A549 (cell line): ENCODE measurements at regions not wholly inside any gene's neighbourhood (a gene's known extent, or its start where the extent isn't known, plus 50 kb on each side); places are given as distances from the start of the nearest gene placed in this dataset.

Experiments
- ATAC-seq, 2 experiments: fragments of 200-7000 bp in 1 of 2; fragments of >200 bp in 1 of 2; cut with Nextera tagmentation in 1 of 2; cut with Tn5 transposase in 1 of 2; 3 replicates each; pipeline versions ENCODE4 v1.8.0 to v1.9.1; 2018 to 2020; ENCODE audit warnings: mild to moderate bottlenecking in 1 of 2, moderate library complexity in 1 of 2
- CTCF ChIA-PET: fragments of 300-600 bp; sonication (Branson Sonifier 250); formaldehyde crosslinking; extraction: SDS; loops from one replicate; lab custom pipeline; 2021; ENCODE audit warnings: antibody characterized with exemption, inconsistent platforms; lab: Yijun Ruan, JAX
- POLR2A ChIA-PET: fragments of 350-600 bp; formaldehyde crosslinking; extraction: SDS; loops from one replicate; lab custom pipeline; 2021; ENCODE audit warnings: antibody characterized with exemption, inconsistent platforms; lab: Yijun Ruan, JAX
- DNase-seq, 2 experiments: peaks; one replicate each; pipeline versions ENCODE4 v3.0.0 to v3.0.0-alpha.2; 2011 to 2016; ENCODE audit warnings: low read depth in 1 of 2, low spot score in 1 of 2
- FAIRE-seq: peaks from 2 replicates; lab custom pipeline; 2011; peaks lifted over from hg19 to GRCh38; lab: Jason Lieb, UNC
- H3K27ac ChIP-seq, 2 experiments: fragments of >200 bp; sonication (Bioruptor Twin); formaldehyde crosslinking; 3 replicates each; pipeline ENCODE4 v1.5.1; 2016 to 2017
- H3K4me1 ChIP-seq: fragments of >200 bp; sonication (Bioruptor Twin); formaldehyde crosslinking; 3 replicates; pipeline ENCODE4 v1.6.1; 2016
- H3K4me2 ChIP-seq: fragments of >200 bp; sonication (Bioruptor Twin); formaldehyde crosslinking; 3 replicates; pipeline ENCODE4 v1.6.1; 2016
- H3K4me3 ChIP-seq: fragments of >200 bp; sonication (Bioruptor Twin); formaldehyde crosslinking; 3 replicates; pipeline ENCODE4 v1.5.1; 2016
- H3K9me3 ChIP-seq: fragments of >200 bp; sonication (Bioruptor Twin); formaldehyde crosslinking; 3 replicates; pipeline ENCODE4 v1.6.1; 2016
- CBX2 ChIP-seq: fragments of 200-600 bp; sonication (generic); IDR thresholded peaks from 2 replicates; pipeline ENCODE4 v1.6.1; 2016; ENCODE audit warnings: low read depth, mild to moderate bottlenecking, borderline replicate concordance
- CBX8 ChIP-seq: fragments of 200-600 bp; sonication (generic); IDR thresholded peaks from 2 replicates; pipeline ENCODE4 v1.6.1; 2016
- CHD2 ChIP-seq: fragments of 150-350 bp; IDR thresholded peaks from 2 replicates; pipeline ENCODE4 v1.6.1; 2014; ENCODE audit warnings: low read length; ENCODE audit not compliant: partially characterized antibody
- EP300 ChIP-seq, 2 experiments: fragments of >200 bp; sonication (Bioruptor Twin); formaldehyde crosslinking; IDR thresholded peaks; 2 replicates in 1 of 2; 3 replicates in 1 of 2; pipeline ENCODE4 v1.6.1; 2016 to 2017
- ESRRA ChIP-seq: fragments of 150-350 bp; IDR thresholded peaks from 2 replicates; pipeline ENCODE4 v1.6.1; 2014; ENCODE audit warnings: mild to moderate bottlenecking, low read length, borderline replicate concordance
- FOSL2 ChIP-seq, 2 experiments: fragments of 450-650 bp in 1 of 2; fragments of >200 bp in 1 of 2; sonication (Bioruptor Twin) in 1 of 2; formaldehyde crosslinking; IDR thresholded peaks; 2 replicates each; pipeline versions ENCODE4 v1.5.0 to v1.6.1; 2016 to 2020; ENCODE audit warnings: mild to moderate bottlenecking in 1 of 2, moderate library complexity in 1 of 2
- FOXS1 ChIP-seq: fragments of 250-450 bp; sonication (Bioruptor Pico); IDR thresholded peaks from 2 replicates; pipeline ENCODE4 v1.5.0; 2020; ENCODE audit warnings: mild to moderate bottlenecking, moderate library complexity
- GATA3 ChIP-seq: IDR thresholded peaks from 2 replicates; pipeline ENCODE4 v1.6.1; 2012; ENCODE audit warnings: borderline replicate concordance
- HDAC2 ChIP-seq: fragments of 200-600 bp; sonication (generic); IDR thresholded peaks from 2 replicates; pipeline ENCODE4 v1.6.1; 2016
- HES2 ChIP-seq: fragments of >200 bp; sonication (Bioruptor Twin); formaldehyde crosslinking; IDR thresholded peaks from 2 replicates; pipeline ENCODE4 v1.6.1; 2016
- HOXA7 ChIP-seq: fragments of 250-450 bp; sonication (Bioruptor Pico); IDR thresholded peaks from 2 replicates; pipeline ENCODE4 v1.5.0; 2020; ENCODE audit warnings: mild to moderate bottlenecking, moderate library complexity
- JUN ChIP-seq, 2 experiments: fragments of >200 bp; sonication (Bioruptor Twin); formaldehyde crosslinking; IDR thresholded peaks; 2 replicates in 1 of 2; 3 replicates in 1 of 2; pipeline ENCODE4 v1.6.1; 2016 to 2017
- JUNB ChIP-seq: fragments of >200 bp; sonication (Bioruptor Twin); formaldehyde crosslinking; IDR thresholded peaks from 2 replicates; pipeline ENCODE4 v1.6.1; 2016
- KDM1A ChIP-seq: fragments of 200-600 bp; sonication (generic); IDR thresholded peaks from 2 replicates; pipeline ENCODE4 v1.6.1; 2016; ENCODE audit warnings: low read depth, mild to moderate bottlenecking
- MAFK ChIP-seq: fragments of 450-650 bp; IDR thresholded peaks from 2 replicates; pipeline ENCODE4 v1.6.1; 2014; ENCODE audit not compliant: partially characterized antibody
- MAZ ChIP-seq: fragments of 150-350 bp; IDR thresholded peaks from 2 replicates; pipeline ENCODE4 v1.6.1; 2014; ENCODE audit warnings: antibody characterized with exemption, low read depth, low read length, borderline replicate concordance
- MYC ChIP-seq: IDR thresholded peaks from 2 replicates; pipeline ENCODE4 v1.6.1; 2012; ENCODE audit warnings: mild to moderate bottlenecking, inconsistent platforms, low read length, improper control_type of control experiment, borderline replicate concordance
- NFE2L2 ChIP-seq: fragments of 150-350 bp; conservative IDR thresholded peaks from 2 replicates; pipeline ENCODE4 v1.6.1; 2014; ENCODE audit warnings: low read length
- NPAS2 ChIP-seq: fragments of 250-450 bp; sonication (Bioruptor Pico); IDR thresholded peaks from 2 replicates; pipeline ENCODE4 v1.8.0; 2022; ENCODE audit warnings: mild to moderate bottlenecking, moderate library complexity, borderline replicate concordance
- NR3C1 ChIP-seq: fragments of >200 bp; sonication (Bioruptor Twin); formaldehyde crosslinking; IDR thresholded peaks from 3 replicates; pipeline ENCODE4 v1.6.1; 2017
- PBX3 ChIP-seq: IDR thresholded peaks from 2 replicates; pipeline ENCODE4 v1.6.1; 2012
- POLR2AphosphoS2 ChIP-seq: conservative IDR thresholded peaks from 2 replicates; pipeline ENCODE4 v1.6.1; 2012; ENCODE audit warnings: low read length, improper control_type of control experiment, inconsistent platforms
- RCOR1 ChIP-seq: fragments of 150-350 bp; IDR thresholded peaks from 2 replicates; pipeline ENCODE4 v1.6.1; 2014; ENCODE audit warnings: antibody characterized with exemption, low read length, low read depth
- TFCP2L1 ChIP-seq: fragments of 250-450 bp; sonication (Bioruptor Pico); IDR thresholded peaks from 2 replicates; pipeline ENCODE4 v1.5.0; 2021; ENCODE audit warnings: mild to moderate bottlenecking
- ZSCAN20 ChIP-seq: fragments of 250-450 bp; sonication (Bioruptor Pico); IDR thresholded peaks from 2 replicates; pipeline ENCODE4 v1.8.0; 2022; ENCODE audit warnings: mild to moderate bottlenecking, moderate library complexity
- WGBS: methylation state at CpG from one replicate; pipeline ENCODE4 v1.1.6; 2017; ENCODE audit errors: missing lambda C conversion rate; 5-methylcytosine and 5-hydroxymethylcytosine counted together
- TF ChIP-seq, protein P1 (sequence below): IDR thresholded peaks from 2 replicates; pipeline ENCODE4 v1.6.1; 2012; ENCODE audit warnings: low read depth, borderline replicate concordance
- TF ChIP-seq, protein P2 (sequence below): IDR thresholded peaks from 2 replicates; pipeline ENCODE4 v1.6.1; 2012

DNA sequence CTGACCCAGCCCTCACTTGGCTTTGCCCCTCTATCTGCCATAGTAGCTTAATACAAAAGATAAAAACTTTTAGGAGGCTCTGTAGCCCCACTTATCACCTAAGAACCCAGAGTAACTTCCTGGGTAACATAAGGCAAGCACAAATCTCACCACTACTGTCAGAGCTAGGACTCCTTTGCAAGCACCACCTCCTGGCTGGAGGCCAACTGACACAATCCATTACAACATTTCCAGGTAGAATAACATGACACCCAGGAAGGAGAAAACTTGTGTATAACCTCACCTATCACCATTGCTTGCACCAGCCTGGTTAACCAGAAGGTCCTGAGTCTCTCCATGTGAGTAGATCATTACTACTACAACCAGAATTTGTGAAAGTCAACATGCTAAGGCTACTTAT lies 230.0 kb downstream of the TUSC7 start:
- Histone ChIP-seq H3K27ac (no peak overlapping the region), H3K4me1 (no peaks in the 10 kb centered on the region), H3K9me3 (no peaks in the 10 kb centered on the region), H3K4me3 (no peak overlapping the region), H3K4me2 (no peak overlapping the region)
- POLR2A ChIA-PET: no interaction called here
- FAIRE-seq (no peak), ATAC-seq (no peak), DNase-seq (no peak)
- TF ChIP-seq HES2 (no peak), ZSCAN20 (CRISPR knock-in tag) (no peak), GATA3 (no peak), MAFK (no peak), CBX8 (no peak), JUNB (no peak)
- CTCF ChIA-PET: no interaction called here

- CTCF ChIA-PET: no interaction called here
- DNase-seq (no peak), FAIRE-seq (no peak)
These were observed 231.1 kb downstream of the TUSC7 start for GRCh38 chr3:116940719-116941118.

GRCh38 chr3:116946376-116946775 lies 236.8 kb downstream of the TUSC7 start:
- H3K4me3 ChIP-seq: no peak overlapping the region
- H3K4me2 ChIP-seq: no peak overlapping the region
- no peaks in the 10 kb centered on the region for H3K4me1 ChIP-seq
- TF ChIP-seq HDAC2: no peak
- TF ChIP-seq, protein P1, sequence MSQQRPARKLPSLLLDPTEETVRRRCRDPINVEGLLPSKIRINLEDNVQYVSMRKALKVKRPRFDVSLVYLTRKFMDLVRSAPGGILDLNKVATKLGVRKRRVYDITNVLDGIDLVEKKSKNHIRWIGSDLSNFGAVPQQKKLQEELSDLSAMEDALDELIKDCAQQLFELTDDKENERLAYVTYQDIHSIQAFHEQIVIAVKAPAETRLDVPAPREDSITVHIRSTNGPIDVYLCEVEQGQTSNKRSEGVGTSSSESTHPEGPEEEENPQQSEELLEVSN: no peak
- TF ChIP-seq JUN (IDR thresholded peaks at IDR 0.05): no peak
- TF ChIP-seq MYC: no peak
- no peak for TF ChIP-seq CBX2
- TF ChIP-seq KDM1A: no peak
- ATAC-seq: no peak
- CTCF ChIA-PET: no interaction called here
- 21% methylated on average over 1 of the region's 1 CpG for WGBS
- H3K9me3 ChIP-seq: no peaks in the 10 kb centered on the region
- FAIRE-seq: no peak
- POLR2A ChIA-PET: no interaction called here
- DNase-seq: no peak
- H3K27ac ChIP-seq: no peak overlapping the region

More at GRCh38 chr3:116940719-116941118, 231.1 kb downstream of the TUSC7 start:
- TF ChIP-seq NR3C1 (no peak), POLR2AphosphoS2 (no peak), HOXA7 (CRISPR knock-in tag) (no peak), MAZ (no peak), FOSL2 (IDR thresholded peaks at IDR 0.05) (no peak), FOSL2 (CRISPR knock-in tag; IDR thresholded peaks at IDR 0.05) (no peak), PBX3 (no peak)
- TF ChIP-seq, all 56 proteins: peak for 0
- ATAC-seq: no peak
- H3K4me3 ChIP-seq: no peak overlapping the region
- WGBS: 49% methylated on average over 2 of the region's 2 CpGs
- POLR2A ChIA-PET: no interaction called here
- no peak overlapping the region for H3K27ac ChIP-seq
- H3K9me3 ChIP-seq: no peaks in the 10 kb centered on the region
- no peak overlapping the region for H3K4me2 ChIP-seq
- no peaks in the 10 kb centered on the region for H3K4me1 ChIP-seq

DNA sequence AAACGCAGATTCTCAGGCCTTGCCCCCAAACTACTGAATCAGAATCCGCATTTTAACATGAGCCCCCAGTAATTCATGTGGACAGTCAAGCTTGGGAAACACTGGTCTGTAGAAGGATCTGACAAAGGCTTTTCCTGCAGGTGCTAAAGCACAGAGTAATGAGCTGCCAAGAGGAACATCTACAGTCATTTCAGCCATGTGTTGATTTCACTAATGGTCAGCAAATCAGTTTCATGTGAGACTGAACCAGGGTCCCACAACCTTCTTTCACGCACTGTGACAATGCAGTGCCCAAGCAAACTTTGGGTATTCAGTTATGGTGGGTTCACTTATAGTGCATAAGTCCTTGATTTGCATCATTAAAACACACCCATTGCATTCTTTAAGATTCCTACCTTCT lies 237.6 kb downstream of the TUSC7 start:
- CTCF ChIA-PET: no interaction called here
- no peak for ATAC-seq
- TF ChIP-seq EP300 (IDR thresholded peaks at IDR 0.05) (no peak), NPAS2 (no peak), TFCP2L1 (no peak), FOXS1 (CRISPR knock-in tag) (no peak), MYC (no peak), RCOR1 (no peak), NFE2L2 (no peak), HDAC2 (no peak), ESRRA (no peak), CHD2 (no peak), PBX3 (no peak), HOXA7 (CRISPR knock-in tag) (no peak), NR3C1 (no peak), MAZ (no peak)
- TF ChIP-seq, protein P2, sequence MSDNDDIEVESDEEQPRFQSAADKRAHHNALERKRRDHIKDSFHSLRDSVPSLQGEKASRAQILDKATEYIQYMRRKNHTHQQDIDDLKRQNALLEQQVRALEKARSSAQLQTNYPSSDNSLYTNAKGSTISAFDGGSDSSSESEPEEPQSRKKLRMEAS: no peak
- TF ChIP-seq, protein P1: no peak

More for the DNA sequence above, 237.6 kb downstream of the TUSC7 start:
- Histone ChIP-seq H3K4me3 (no peak overlapping the region), H3K9me3 (no peaks in the 10 kb centered on the region), H3K4me2 (no peak overlapping the region), H3K27ac (no peak overlapping the region), H3K4me1 (no peaks in the 10 kb centered on the region)
- WGBS: 18% methylated on average over 3 of the region's 3 CpGs
- FAIRE-seq (no peak), DNase-seq (no peak)
- POLR2A ChIA-PET: no interaction called here
